Nucleus accumbens (tissue), 56 donors: ENCODE measurements at regions not wholly inside any gene's neighbourhood (a gene's known extent, or its start where the extent isn't known, plus 50 kb on each side); places are given as distances from the start of the nearest gene placed in this dataset.
"Not testable (repeated sequence)": the region's sequence is repeated elsewhere in the genome, so short reads cannot be mapped to it uniquely, and the experiment has no call there.

Experiments
- DNase-seq, 56 donors: peaks; one replicate each; lab custom pipeline; 2025; lab: John Stamatoyannopoulos, UW

DNA sequence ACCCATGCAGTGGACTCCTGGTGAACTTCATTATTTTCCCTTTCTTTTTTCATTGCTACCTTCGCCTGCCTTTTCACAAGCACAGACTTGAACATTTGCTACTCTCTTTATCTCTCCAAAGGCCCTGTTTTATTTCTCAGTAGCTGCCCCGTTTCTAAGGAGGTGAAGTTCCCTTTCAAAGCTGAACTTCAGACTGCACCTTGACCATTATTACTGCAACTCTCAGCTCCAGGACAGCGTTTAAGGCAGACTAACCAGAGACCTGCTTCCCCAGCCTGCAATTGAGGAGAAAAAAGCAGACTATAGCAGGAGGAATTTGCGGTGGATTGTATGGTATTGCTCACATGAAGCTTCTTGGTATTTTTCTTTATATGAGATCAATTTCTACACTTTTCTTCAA lies 460.7 kb downstream of the CBLN4 start:
- no peak for DNase-seq

GRCh38 chr20:55540486-55540885 lies 464.8 kb downstream of the CBLN4 start:
- no peak for DNase-seq

GRCh38 chr20:55540013-55540412 lies 465.3 kb downstream of the CBLN4 start:
- no peak for DNase-seq

- DNase-seq, result no peak
Measured at GRCh38 chr20:55538261-55538908, 466.9 kb downstream of the CBLN4 start.

GRCh38 chr20:55535366-55535765 lies 470.0 kb downstream of the CBLN4 start:
- DNase-seq, result no peak

DNA sequence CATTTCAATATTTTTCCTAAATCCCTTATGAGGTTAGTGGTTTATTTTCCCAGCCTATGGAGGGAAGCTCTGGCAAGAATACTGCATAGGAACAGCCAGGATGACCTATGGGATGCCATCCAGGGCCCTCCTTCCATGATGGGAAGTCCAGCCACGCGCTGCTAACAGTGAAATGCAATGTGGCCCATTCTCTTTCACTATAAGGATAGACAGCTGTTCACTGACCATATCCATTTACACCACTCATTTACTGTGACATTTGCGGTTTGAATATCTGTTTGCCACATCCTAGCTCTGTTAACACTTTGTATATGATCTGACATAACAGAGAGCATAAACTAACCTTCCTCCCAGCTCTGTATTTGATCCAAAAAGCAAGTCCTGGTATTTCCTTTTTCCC lies 471.7 kb downstream of the CBLN4 start:
- no peak for DNase-seq

DNA sequence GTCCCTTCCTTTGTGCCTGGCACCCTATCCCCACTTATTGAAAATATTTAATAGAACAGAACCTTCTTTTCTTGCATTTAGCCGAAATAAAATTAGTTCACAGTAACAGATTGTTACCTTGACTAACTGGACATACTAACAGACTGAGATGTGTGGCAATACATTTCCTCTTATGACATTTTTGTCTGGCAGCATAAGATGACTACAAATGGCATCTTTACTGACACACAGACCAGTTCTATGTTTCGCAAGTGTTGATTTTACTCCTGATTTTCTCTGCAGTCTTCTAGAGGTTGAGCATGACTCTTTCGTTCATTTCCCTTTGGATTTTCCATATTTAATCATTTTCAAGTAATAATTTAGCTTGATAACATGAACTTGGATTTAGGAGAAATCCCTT lies 474.6 kb downstream of the CBLN4 start:
- DNase-seq, result no peak

DNA sequence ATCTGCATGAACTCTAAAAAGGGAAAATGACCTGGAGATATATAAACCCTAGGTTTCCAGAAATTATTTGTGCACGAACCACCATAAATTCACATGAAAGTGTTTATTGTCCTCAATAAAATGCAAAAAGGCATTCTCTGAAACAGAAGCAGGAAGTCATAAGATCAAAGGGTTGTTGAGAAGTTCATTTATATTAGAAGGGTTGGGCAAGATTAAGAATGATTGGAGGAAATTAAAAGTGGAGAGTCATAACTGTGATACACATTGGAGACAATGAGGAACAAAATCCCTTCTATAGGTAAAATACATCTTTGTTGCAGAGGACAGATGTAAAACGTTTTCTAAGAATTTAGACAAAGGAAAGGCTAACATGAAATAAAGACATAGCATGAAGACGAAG lies 476.8 kb downstream of the CBLN4 start:
- DNase-seq, result no peak

- no peak for DNase-seq
Measured at GRCh38 chr20:55522296-55522815, 483.0 kb downstream of the CBLN4 start.

DNA sequence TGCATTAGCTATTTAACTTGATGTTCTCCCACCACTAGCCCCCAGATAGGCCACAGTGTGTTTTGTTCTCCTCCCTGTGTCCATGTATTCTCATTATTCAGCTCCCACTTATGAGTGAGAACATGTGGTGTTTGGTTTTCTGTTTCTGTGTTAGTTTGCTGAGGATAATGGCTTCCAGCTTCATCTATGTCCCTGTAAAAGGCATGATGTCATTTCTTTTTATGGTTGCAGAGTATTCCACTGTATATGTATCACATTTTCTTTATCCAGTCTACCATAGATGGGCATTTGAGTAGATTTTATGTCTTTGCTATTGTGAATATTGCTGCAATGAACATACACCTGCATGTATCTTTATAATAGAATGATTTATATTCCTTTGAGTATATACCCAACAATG lies 487.7 kb downstream of the CBLN4 start:
- DNase-seq, result not testable (repeated sequence)

- no peak for DNase-seq
Measured at GRCh38 chr20:55515832-55516231, 489.5 kb downstream of the CBLN4 start.

DNA sequence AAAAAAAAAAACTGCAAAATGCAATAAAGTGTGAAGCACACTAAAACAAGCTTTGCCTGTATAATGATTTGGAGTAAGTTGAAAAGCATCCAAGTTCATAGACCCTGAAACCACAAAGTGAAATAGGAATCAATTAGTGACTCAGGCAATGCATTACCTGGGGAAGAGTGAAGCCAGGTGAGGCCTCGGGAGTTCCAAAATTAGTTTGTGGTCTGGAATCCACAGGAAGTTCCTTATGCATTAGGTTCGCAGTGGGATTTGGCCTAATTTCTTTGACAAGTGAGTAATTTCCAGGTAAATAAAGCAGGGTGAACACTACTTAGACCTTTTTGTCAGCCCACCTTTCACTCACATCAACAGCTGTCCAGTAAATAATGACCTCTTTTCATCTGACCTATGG lies 490.8 kb downstream of the CBLN4 start:
- no peak for DNase-seq

DNA sequence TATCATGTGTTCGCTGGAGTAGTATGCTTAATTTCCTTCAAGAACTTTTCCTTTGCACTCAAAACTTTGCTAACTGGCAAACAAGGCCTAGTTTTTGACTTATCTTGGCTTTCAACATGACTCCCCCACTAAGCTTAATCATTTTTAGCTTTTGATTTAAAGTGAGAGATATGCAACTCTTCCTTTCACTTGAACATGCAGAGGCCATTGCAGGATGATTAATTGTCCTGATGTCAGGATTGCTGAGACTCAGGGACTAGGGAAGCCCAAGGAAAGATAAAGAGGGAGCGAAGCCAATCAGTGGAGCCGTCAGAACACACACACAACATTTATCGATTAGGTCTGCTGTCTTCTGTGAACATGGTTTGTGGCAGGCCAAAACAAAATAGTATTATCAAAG lies 491.4 kb downstream of the CBLN4 start:
- no peak for DNase-seq

DNA sequence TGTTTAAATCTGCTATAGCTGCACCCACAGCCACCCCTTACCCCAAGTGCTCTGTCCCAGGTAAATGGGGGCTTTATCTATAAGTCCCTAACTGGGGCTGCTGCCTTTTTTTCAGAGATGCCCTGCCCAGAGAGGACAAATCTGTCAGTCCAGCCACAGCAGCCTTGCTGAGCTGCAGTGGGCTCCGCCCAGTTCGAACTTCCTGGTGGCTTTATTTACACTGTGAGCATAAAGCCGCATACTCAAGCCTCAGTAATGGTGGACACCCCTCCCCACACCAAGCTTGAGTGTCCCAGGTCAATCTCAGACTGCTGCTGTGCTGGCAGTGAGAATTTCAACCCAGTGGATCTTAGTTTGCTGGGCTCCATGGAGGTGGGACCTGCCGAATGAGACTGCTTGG lies 505.2 kb downstream of the CBLN4 start:
- DNase-seq, result no peak

GRCh38 chr20:55488593-55488992 lies 516.7 kb downstream of the CBLN4 start:
- DNase-seq, result no peak

DNA sequence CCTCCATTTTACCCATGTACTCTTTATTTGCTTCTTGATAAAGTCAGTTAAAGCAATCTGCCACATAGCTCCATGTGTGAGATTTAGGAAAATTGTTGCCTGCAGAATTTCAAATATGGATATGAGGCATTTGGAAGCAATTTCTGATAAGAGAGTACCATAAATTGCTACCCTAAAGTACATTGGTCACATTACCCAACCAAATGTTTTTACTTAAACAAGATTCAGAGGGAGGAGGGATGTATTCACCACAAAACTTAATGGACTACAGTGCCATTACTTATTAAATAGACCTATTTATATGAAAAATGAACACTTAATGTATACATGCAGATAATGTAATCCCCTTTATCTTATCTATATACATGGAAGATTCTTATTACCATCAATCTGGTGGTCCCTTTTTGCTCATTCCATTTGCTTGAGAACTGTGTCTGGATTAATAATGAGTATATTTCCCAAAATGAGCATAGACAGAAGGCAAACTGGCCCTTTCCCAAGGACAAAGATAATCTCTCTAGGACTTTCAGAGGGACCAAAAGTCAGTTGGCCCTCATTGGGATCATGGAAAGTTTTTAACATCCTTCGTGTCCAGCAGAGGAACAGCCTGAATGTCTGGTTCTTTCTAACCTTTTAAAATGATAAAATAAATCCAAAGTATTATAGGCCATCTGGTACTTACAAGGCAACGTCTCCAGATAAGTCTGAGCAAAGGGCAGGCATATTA lies 526.4 kb downstream of the CBLN4 start:
- DNase-seq, result no peak

- DNase-seq, result no peak
Measured at GRCh38 chr20:55472704-55473103, 532.6 kb downstream of the CBLN4 start.

GRCh38 chr20:55471052-55472006 lies 534.0 kb downstream of the CBLN4 start:
- no peak for DNase-seq

- DNase-seq, result no peak
Measured at GRCh38 chr20:55469074-55469473, 536.2 kb downstream of the CBLN4 start.

GRCh38 chr20:55461519-55461918 lies 543.8 kb downstream of the CBLN4 start:
- no peak for DNase-seq

- DNase-seq, result no peak
Measured at GRCh38 chr20:55456316-55456940, 548.9 kb downstream of the CBLN4 start.
